Fibroblast of gingiva (primary cell): ENCODE measurements at regions not wholly inside any gene's neighbourhood (a gene's known extent, or its start where the extent isn't known, plus 50 kb on each side); places are given as distances from the start of the nearest gene placed in this dataset.
"Not testable (repeated sequence)": the region's sequence is repeated elsewhere in the genome, so short reads cannot be mapped to it uniquely, and the experiment has no call there.

Experiments
- DNase-seq: peaks from one replicate; pipeline ENCODE4 v3.0.0-alpha.2; 2011; ENCODE audit warnings: low read depth

- no peak for DNase-seq
Measured at GRCh38 chr13:84655677-84656076, 773.4 kb upstream of the SLITRK1 start.

DNA sequence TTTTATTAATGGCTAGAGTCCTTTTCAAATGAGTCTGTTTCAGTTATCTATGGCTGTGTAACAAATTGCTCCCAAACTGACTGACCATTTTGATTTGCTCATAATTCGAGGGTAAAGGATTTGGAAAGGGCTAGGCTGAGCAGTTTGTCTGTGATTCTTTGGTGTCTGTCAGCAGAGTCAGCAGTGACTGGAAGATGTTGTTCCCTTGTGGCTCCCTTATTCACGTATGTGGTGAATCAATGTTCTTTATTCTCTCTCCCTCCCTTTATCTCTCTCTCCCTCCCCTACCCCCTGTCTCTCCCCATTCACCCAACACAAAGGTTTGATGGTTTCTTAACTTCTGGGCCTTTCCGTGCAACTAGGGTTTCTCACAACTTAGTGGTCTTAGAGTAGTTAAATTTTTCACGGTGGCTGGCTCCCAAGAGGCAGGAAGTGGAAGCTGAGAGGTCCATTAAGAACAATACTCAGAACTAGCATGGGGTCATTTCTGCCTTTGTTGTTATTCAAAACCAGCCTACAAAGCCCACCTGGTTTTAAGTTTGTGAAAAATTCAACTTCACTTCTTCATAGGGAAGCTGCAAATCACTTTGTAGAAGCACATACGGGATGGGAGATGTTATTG lies 772.5 kb upstream of the SLITRK1 start:
- no peak for DNase-seq

- no peak for DNase-seq
Measured at GRCh38 chr13:84653915-84654534, 771.8 kb upstream of the SLITRK1 start.

DNA sequence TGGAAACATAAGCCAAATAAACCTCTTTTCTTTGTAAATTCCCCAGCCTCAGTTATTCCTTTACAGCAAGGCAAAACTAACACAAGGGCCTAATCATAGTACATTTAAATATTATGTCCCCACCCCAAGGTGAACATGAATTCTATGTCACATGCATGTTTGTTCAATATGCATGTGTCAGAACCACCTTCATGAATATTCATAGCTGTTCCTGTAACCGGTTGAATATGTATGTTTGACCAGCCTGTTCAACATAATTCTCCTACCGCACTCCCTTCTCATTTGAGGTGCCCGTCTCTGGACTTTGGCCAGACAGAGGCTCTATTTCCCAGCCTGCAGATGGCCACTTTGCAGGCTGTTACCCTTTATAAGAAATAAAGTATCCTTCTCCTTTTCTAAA lies 769.4 kb upstream of the SLITRK1 start:
- no peak for DNase-seq

GRCh38 chr13:84651288-84651687 lies 769.0 kb upstream of the SLITRK1 start:
- DNase-seq, result peak; percentile 42

DNA sequence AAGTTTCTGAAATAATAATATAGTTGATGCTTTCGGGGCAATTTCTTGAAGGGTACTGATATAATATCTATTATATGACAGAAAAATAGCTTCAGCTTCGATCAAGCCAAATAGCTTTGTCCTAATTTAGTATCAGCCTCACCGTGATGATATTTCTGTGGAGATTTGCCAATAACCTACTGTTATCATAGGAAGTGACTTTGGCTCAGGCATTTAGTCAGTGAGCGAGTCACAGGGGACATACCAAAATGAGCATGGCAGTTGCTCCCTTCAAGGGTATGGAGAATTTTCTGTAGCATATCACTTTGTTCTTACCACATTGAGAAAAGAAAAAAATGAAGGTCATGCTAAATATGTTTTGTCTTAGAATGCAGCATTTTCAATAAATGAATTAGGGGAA lies 767.6 kb upstream of the SLITRK1 start:
- no peak for DNase-seq

- no peak for DNase-seq
Measured at GRCh38 chr13:84648069-84648640, 765.9 kb upstream of the SLITRK1 start.

GRCh38 chr13:84646957-84647356 lies 764.7 kb upstream of the SLITRK1 start:
- DNase-seq, result no peak

GRCh38 chr13:84645196-84646012 lies 763.1 kb upstream of the SLITRK1 start:
- DNase-seq, result peak; percentile 67

GRCh38 chr13:84641491-84641890 lies 759.2 kb upstream of the SLITRK1 start:
- DNase-seq, result no peak

- no peak for DNase-seq
Measured at GRCh38 chr13:84640691-84641090, 758.4 kb upstream of the SLITRK1 start.

- no peak for DNase-seq
Measured at GRCh38 chr13:84630476-84630875, 748.2 kb upstream of the SLITRK1 start.

- no peak for DNase-seq
Measured at GRCh38 chr13:84616864-84617263, 734.6 kb upstream of the SLITRK1 start.

DNA sequence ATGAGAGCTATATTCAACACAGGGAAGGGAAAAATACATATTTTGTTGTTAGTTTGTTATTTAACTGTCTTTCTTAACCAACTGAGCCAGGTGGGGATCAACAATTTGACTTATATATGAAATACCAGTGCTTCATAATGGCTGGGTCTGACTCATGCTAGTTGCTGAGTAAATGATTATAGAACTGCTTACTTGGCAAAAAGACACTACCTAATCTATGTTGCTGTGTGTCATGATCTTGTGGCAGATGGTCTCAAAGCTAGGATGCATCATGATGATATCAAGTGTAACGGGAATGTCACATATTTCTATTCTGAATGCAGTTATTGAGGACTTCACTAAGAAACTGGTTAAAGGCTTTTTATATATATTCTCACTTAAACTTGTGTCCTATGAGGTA lies 727.4 kb upstream of the SLITRK1 start:
- DNase-seq, result no peak

DNA sequence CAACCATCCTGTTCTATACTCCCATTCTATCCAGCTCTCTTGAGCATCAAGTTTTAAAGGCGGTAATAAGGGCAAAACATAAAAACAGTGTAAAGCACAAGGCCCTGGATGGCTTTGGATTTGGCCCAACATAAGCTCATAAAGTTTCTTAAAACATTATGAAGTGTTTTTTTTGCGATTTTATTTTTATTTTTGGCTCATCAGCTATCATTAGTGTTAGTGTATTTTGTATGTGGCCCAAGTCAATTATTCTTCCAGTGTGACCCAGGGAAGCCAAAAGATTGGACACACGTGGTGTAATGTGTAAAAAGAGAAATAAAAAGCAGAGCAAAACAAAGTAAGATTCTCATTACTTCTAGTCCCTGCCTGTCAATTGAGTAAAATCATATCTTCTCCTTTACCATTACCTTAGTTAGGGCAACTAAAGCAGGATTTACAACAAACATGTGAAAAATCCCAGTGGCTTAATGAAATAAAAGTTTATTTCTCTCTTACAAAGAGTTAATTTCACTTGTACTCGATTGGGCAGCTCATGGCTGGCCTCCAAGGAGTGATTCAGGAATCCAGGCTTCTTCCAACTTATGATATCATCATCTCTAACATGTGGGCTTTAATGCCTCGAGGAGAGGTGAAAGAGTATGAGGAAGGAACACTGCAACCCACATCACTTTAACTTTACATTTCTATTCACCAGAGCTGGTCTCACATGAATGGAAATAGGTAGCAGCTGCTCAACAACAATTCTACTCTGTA lies 725.2 kb upstream of the SLITRK1 start:
- peak; percentile 53 for DNase-seq

DNA sequence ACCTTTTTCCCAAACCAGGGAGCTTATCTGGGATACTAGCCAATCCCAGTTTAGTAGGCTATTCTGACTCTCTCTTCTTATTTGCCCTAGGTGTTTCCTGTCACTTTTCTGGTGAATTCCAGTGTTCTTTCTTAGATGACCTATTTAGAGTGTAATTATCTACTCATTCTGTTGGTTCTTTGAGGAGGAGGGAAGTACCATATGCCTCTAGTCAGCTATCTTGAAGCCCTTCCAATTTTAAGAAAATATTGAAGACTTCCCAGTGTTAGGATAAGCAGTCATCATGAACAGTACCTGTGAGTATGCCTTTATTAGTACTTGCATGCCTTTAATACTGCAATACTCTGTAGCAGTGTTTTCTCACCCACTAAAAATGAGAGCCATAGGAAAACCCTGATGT lies 724.3 kb upstream of the SLITRK1 start:
- DNase-seq, result no peak

DNA sequence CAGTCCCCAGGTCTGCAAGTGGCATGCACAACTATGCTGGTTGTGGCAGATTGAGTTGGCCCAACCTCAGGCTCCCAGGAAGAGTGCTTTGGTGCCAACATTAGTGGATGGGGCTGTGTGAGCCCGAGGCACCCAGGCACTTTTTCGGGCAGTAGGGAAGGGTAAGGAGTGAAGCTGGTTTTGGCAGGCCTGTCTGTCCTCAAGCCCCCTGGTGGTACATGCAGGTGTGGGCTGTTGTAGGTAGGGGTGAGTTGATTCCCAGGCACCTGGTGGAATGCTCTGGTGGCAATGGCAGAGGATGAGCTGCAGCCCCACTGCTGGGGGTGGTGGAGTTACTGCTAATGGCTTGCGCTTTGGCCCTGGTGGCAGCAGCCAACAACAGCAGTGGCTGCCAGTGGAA lies 723.7 kb upstream of the SLITRK1 start:
- DNase-seq, result no peak

GRCh38 chr13:84591444-84591843 lies 709.2 kb upstream of the SLITRK1 start:
- DNase-seq, result no peak

GRCh38 chr13:84590663-84591062 lies 708.4 kb upstream of the SLITRK1 start:
- DNase-seq, result no peak

DNA sequence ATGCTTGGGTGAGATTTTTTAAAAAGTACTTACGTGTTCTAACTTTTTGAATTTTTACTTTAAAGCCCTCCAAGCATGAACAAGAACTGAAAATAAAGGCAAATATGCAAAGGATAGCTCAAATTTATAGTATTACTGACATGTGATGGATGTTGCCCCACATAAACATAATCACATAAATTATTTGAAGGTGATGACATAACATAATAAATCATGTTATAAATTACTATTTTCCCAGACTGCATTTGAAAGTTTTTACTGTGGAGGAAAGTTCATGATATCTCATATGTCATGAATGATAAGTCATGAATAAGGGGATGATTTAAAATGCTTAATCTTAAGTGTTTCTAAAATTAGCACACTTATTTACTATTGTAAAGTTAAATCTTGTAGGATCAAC lies 705.7 kb upstream of the SLITRK1 start:
- no peak for DNase-seq

DNA sequence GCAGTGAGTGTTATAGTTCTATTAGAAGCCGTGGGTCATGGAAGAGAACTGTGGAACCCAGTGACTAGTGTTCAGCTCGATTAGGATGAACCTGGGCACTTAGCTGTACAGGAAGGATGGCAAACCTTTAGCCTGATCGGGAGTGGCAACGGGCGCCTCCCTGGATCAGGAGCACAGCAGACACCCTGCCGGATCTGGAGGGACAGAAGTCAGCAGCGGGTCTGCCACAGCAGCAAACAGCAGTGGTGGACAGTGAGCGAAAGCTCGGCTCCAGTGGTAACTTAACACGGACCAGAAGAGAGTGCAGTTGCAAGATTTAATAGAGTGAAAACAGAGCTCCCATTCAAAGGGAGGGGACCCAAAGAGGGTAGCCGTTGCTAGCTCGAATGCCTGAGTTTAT lies 697.6 kb upstream of the SLITRK1 start:
- not testable (repeated sequence) for DNase-seq

DNA sequence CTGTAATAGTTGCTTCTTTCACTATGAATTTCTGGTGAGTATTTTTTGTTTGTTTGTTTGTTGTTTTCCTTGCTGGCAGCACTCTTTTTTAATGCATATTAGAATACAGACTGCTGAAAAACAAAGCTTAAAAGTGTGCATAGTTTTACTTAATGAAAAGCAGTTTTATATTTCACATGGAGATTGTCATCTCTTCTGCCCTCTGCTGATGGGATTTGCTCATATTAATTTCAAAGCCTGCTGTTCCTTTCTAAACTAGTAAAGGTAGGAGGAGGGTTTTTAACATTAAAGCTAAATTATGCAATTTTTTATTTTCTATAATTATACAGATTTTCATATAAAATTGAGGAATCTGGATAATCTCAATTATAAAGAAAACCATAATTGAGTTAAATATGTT lies 692.6 kb upstream of the SLITRK1 start:
- peak; percentile 15 for DNase-seq
